HG03066 (cell line): ENCODE measurements at regions not wholly inside any gene's neighbourhood (a gene's known extent, or its start where the extent isn't known, plus 50 kb on each side); places are given as distances from the start of the nearest gene placed in this dataset.

ENCODE experiments used
- ATAC-seq: cut with Tn5 transposase; IDR thresholded peaks from one replicate; pipeline ENCODE4 v1.9.1; 2021; ENCODE audit warnings: low read depth; ENCODE audit not compliant: unreplicated experiment

- no peak for ATAC-seq
These were observed 162.6 kb upstream of the PLEKHG7 start for GRCh38 chr12:92539976-92540781.

DNA sequence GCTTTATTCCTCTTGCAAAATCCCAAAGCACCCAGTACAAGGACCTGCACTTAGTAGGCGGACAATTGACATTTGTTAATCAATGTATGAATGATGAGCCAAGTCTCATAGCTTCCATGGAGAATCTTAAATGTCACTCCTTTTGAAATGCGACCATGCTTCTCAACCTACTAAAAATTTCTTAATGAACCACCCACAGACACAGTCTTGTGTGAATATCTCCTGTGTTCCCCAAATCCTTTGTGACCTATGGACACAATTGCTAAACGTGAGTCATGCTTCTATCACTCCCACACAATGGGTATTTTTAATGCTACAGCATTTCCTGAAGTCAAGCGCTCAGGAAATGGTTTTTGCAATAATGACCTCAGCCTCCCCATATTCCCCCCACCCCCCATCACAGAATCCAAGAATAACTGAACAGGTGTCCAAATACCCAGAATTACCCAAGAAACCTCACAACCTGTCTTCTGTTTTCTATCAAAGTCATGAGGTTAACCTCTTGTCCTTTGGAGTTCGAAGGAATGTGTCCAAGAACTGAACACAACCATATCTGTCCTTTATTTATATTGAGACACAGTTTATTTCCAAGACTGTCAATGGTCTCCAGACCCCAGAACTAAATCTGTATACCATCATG, 163.6 kb upstream of the PLEKHG7 start:
- peak; percentile 41 for ATAC-seq

- ATAC-seq: no peak
These were observed 165.4 kb upstream of the PLEKHG7 start for GRCh38 chr12:92537290-92537960.

DNA sequence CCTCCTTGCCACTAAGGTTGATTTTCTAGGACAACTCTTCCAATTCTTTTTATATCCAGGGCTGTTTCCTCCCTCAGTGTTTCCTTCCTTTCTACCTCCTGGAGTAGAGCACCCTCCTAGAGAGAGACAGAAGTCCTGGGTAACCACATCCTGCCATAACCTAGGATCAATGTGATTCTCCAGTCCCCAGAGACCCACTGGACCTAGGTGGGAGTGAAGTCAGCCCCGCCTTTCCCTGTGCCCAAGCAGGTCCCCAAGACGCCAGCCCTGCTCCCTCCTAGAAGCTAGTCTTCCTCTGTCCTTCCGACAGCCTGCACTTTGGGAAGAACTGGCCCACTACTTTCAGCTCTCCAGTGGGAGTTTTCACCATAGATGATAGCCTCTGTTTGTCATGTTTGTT, 166.8 kb upstream of the PLEKHG7 start:
- no peak for ATAC-seq

- no peak for ATAC-seq
These were observed 169.4 kb upstream of the PLEKHG7 start for GRCh38 chr12:92533280-92533890.

- ATAC-seq: no peak
These were observed 172.1 kb upstream of the PLEKHG7 start for GRCh38 chr12:92530706-92531105.

- no peak for ATAC-seq
These were observed 172.8 kb upstream of the PLEKHG7 start for GRCh38 chr12:92529944-92530343.

DNA sequence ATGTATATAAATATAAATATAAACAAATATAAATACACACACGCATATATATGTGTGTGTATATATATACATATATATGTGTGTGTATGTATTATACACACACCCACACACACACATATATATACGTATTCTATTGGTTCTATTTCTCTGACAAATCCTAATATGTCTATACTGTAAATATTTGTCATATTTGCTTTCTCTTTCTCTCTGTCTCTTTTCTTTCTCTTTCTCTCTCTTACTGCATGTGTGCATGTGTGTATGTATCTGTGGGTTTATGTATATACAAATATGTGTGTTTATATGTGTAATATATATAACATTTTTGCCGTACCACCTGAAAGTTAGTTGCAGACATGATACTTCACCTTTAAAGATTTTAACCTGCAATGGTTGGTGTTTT, 174.2 kb upstream of the PLEKHG7 start:
- ATAC-seq: no peak

DNA sequence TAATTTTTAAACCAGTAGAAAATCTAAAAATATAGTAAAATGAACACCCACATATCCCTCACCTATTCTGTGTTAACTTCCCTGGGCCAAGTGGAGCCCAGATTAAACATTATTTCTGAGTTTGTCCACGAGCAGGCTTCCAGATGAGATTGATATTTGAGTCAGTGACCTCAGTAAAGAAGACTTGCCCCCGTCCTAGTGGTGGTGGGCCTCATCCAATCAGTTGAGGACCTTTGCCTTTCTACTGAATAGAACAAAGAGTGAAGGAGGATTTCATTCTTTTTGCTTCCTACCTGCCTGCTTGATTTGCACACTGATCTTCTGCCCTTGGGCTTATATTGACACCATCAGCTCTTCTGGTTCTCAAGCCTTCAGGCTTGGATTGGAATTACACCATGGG, 174.7 kb upstream of the PLEKHG7 start:
- ATAC-seq: no peak

GRCh38 chr12:92524489-92524888, 178.3 kb upstream of the PLEKHG7 start:
- no peak for ATAC-seq

- ATAC-seq: no peak
These were observed 182.3 kb upstream of the PLEKHG7 start for GRCh38 chr12:92520511-92520910.

DNA sequence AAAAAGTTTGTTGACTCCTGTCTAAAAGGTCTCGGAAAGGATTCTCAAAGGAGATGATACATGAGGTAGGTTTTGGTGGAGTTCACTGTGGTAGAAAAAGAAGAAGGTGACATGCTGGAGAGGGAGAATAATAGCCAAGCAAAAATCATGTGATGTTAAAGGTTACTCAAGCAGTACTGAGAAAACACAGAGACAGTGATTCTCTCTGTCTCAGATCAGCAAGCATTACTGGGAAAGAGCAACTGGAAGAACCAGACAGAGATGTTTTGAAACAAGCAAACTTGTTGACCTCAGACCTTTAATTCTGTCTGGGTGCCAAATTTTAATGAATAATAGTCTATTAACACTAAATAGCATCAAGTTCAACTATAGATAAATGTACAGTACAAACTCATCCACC, 183.5 kb upstream of the PLEKHG7 start:
- no peak for ATAC-seq

DNA sequence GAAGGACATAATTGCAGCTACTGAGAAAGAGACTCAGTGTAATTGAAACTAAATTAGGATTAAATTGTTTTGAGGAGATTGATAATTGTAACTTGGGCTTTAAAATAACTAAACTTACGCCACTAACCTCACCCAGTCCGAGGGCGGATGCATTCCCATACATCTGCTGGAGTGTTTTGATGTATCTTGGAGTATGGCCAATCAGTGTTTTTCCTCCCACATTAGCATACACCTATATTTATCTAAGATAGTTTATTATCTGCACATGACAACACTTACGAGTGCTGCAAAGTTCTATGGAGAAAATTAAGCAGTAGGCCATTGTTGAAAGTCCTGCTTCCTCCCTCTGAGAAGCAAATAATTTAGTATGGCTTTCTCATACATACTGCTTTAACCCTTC, 184.7 kb upstream of the PLEKHG7 start:
- ATAC-seq: no peak

DNA sequence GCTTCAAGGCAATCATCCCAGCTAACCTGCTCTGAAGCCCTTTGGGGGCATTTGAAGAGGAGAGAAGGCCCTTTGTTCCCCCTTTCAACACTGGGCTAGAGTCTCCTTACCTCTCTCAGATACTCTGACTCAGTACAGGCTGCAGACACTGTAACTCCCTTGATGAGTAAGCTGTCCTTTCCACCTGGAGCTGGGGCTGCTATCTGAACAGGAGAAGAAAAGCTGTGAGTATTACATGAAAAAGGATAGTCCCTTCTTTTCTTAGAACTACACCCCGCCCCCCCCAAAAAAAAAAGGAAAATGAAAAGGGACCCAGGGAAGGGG, 186.6 kb upstream of the PLEKHG7 start:
- no peak for ATAC-seq

- no peak for ATAC-seq
These were observed 189.5 kb upstream of the PLEKHG7 start for GRCh38 chr12:92513231-92513730.

DNA sequence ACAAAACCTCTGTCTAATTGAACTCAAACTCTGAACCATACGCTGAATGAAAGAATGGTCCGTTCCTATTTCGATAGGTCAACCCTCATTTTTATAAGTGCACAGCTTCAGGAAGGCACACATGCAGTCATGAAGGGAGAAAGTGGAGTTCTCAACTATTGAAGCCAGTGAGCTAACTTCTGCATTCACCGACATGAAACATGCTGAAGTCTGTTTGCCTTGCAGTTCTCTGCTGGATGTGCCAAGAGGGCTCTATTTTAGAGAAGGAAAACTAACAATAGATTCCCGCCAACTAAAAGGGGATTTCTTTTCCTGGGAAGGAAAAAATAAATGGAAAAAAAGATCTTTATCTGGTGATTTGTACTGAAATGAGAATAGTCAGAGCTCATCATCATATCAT, 191.0 kb upstream of the PLEKHG7 start:
- no peak for ATAC-seq

GRCh38 chr12:92509156-92509738, 193.5 kb upstream of the PLEKHG7 start:
- no peak for ATAC-seq

GRCh38 chr12:92506891-92507290, 195.9 kb upstream of the PLEKHG7 start:
- ATAC-seq: no peak

DNA sequence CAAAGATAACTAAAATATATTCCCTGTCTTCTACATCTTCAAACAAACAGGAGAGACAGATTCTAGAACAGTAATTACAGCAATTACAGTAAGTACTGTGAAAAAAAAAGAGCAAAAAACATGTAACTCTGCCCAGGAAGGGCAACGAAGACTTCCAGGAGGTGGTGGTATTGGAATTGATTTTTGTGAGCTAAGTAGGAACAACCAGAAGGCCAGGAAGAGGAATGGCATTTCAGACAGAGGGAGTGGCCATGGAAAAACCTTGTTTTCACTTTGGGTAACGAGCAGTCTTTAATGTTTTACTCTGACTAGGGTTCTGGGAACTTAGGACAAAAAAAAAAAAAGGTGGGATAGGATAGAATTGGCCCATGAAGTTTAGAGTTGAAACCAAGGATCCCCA, 196.3 kb upstream of the PLEKHG7 start:
- no peak for ATAC-seq

DNA sequence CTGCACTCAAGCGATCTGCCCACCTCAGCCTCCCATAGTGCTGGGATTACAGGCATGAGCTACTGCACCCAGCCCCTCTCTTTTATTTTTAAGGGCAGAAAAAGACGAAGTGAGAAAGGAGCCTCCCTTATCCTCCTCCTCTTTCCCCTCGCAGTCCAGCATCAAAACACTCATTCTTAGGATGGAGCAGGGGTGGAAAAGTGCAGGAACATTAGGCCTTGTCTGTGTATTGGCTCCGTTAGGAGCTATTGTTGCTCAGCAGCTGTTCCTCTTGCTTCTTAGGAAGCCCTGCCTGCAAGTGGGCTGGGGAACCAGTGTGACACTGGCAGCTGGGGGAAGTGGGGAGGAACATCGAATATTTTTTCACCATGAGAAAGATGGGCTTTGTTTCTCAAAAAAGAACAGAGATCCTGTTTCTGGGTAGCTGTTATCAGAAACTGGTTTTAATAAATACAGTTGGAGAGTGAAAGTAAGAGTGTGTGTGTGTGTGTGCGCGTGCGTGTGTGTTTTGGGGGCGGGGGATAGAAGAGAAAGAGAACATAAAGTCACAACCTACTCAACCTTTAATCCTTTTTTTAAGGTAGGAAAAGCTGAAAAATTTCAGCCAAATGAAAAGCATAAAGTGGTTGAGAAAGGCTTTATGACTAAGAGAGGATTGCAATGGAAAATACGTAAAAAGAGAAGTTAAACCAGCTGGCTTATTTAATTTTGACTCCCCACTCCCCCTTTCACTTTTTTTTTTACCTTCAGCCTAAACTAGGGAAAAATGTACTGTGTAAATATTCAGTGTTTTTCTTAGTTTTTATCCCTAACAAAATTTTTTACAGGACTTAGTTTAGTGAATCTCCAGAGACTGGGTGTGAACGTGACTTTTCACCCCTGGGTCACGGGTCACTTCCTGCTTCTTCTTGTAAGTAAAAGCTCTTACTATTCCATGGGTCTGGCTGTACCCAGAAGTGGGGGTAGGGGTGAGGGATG, 197.2 kb upstream of the PLEKHG7 start:
- peak; percentile 26 for ATAC-seq
